Mammary epithelial cell (primary cell): ENCODE measurements at regions not wholly inside any gene's neighbourhood (a gene's known extent, or its start where the extent isn't known, plus 50 kb on each side); places are given as distances from the start of the nearest gene placed in this dataset.

Experiments
- CTCF ChIP-seq, 2 donors: IDR thresholded peaks in 1 of 2; conservative IDR thresholded peaks in 1 of 2; 2 replicates each; pipeline ENCODE4 v1.5.1; 2011 to 2012; ENCODE audit warnings: inconsistent platforms in 2 of 2, low read length in 2 of 2, mild to moderate bottlenecking in 2 of 2, control low read depth in 1 of 2, low read depth in 1 of 2; ENCODE audit not compliant: insufficient read depth in 1 of 2; ENCODE audit errors: extremely low read depth in 1 of 2
- EZH2 ChIP-seq: IDR thresholded peaks from 2 replicates; pipeline ENCODE4 v1.6.1; 2012; ENCODE audit warnings: low read length, inconsistent platforms, borderline replicate concordance

GRCh38 chr16:85279825-85280545, 167.7 kb upstream of the CIBAR2 start:
- no peak for TF ChIP-seq CTCF (conservative IDR thresholded peaks at IDR 0.05 in 1 of 2, IDR thresholded peaks at IDR 0.05 in 1 of 2; ENCODE audit: extremely low read depth in 1 of 2, insufficient read depth in 1 of 2, low read depth in 1 of 2, low read length in 2 of 2)
- TF ChIP-seq EZH2: no peak
